ENCODE measurements at regions not wholly inside any gene's neighbourhood (a gene's known extent, or its start where the extent isn't known, plus 50 kb on each side); places are given as distances from the start of the nearest gene placed in this dataset.

- H3K36me3 ChIP-seq (ENCODE audit: insufficient read depth, low read length), result no peaks in the 10 kb centered on the region
- no peak overlapping the region for H3K4me3 ChIP-seq (ENCODE audit: low read length in 2 of 2)
- ChIA-PET CTCF (ENCODE audit: partially characterized antibody) (no interaction called here), POLR2A (ENCODE audit: partially characterized antibody) (no interaction called here)
- no peak for DNase-seq
- H3K9me3 ChIP-seq (ENCODE audit: control insufficient read depth in 1 of 2, low read length in 2 of 2), result no peaks in the 10 kb centered on the region
- Mint-ChIP-seq H3K9me3 (peaks cover 0 to 2% (median 0%) of the 10 kb centered on the region in 8 donors), H3K36me3 (no peaks in the 10 kb centered on the region), H3K4me3 (no peak overlapping the region), H3K4me1 (no peaks in the 10 kb centered on the region), H3K27ac (no peak overlapping the region), H3K27me3 (peaks cover 3 to 4% of the 10 kb centered on the region in 2 donors)
- no peak overlapping the region for H3K27ac ChIP-seq (ENCODE audit: low read depth, low read length)
- H3K27me3 ChIP-seq (ENCODE audit: insufficient read depth, low read length), result no peaks in the 10 kb centered on the region
- intact Hi-C loops (cut with micrococcal nuclease), result no loop called here
- no peaks in the 10 kb centered on the region for H3K4me1 ChIP-seq (ENCODE audit: insufficient read depth, low read length)
Measured at GRCh38 chr2:47666332-47666731, 95.5 kb upstream of the KCNK12 start.

- Mint-ChIP-seq H3K9me3 (peaks cover 0 to 2% (median 0%) of the 10 kb centered on the region in 8 donors), H3K27ac (no peak overlapping the region), H3K4me3 (no peak overlapping the region), H3K36me3 (no peaks in the 10 kb centered on the region), H3K27me3 (peaks cover 3 to 6% of the 10 kb centered on the region in 2 donors), H3K4me1 (no peaks in the 10 kb centered on the region)
- Histone ChIP-seq H3K27ac (ENCODE audit: low read depth, low read length) (no peak overlapping the region), H3K36me3 (ENCODE audit: insufficient read depth, low read length) (no peaks in the 10 kb centered on the region), H3K9me3 (ENCODE audit: control insufficient read depth in 1 of 2, low read length in 2 of 2) (no peaks in the 10 kb centered on the region), H3K27me3 (ENCODE audit: insufficient read depth, low read length) (no peaks in the 10 kb centered on the region), H3K4me1 (ENCODE audit: insufficient read depth, low read length) (no peaks in the 10 kb centered on the region), H3K4me3 (ENCODE audit: low read length in 2 of 2) (no peak overlapping the region)
- POLR2A ChIA-PET (ENCODE audit: partially characterized antibody), result no interaction called here
- CTCF ChIA-PET (ENCODE audit: partially characterized antibody), result no interaction called here
- intact Hi-C loops (cut with micrococcal nuclease), result no loop called here
- no peak for DNase-seq
Measured at GRCh38 chr2:47664817-47665216, 94.0 kb upstream of the KCNK12 start.

- Histone ChIP-seq H3K9me3 (ENCODE audit: control insufficient read depth in 1 of 2, low read length in 2 of 2) (no peaks in the 10 kb centered on the region), H3K4me1 (ENCODE audit: insufficient read depth, low read length) (no peaks in the 10 kb centered on the region), H3K4me3 (ENCODE audit: low read length in 2 of 2) (no peak overlapping the region), H3K27ac (ENCODE audit: low read depth, low read length) (no peak overlapping the region), H3K27me3 (ENCODE audit: insufficient read depth, low read length) (no peaks in the 10 kb centered on the region), H3K36me3 (ENCODE audit: insufficient read depth, low read length) (no peaks in the 10 kb centered on the region)
- POLR2A ChIA-PET (ENCODE audit: partially characterized antibody), result no interaction called here
- Mint-ChIP-seq H3K36me3 (no peaks in the 10 kb centered on the region), H3K4me3 (no peak overlapping the region), H3K27me3 (peaks cover 4 to 5% of the 10 kb centered on the region in 2 donors), H3K27ac (no peak overlapping the region), H3K9me3 (peaks cover 0 to 2% (median 0%) of the 10 kb centered on the region in 8 donors), H3K4me1 (no peaks in the 10 kb centered on the region)
- intact Hi-C loops (cut with micrococcal nuclease), result no loop called here
- CTCF ChIA-PET (ENCODE audit: partially characterized antibody), result no interaction called here
- no peak for DNase-seq
Measured at GRCh38 chr2:47662552-47662951, 91.8 kb upstream of the KCNK12 start.

GRCh38 chr2:47661310-47661709, 90.5 kb upstream of the KCNK12 start:
- peaks cover 2 to 5% of the 10 kb centered on the region in 2 donors for H3K27me3 Mint-ChIP-seq
- no peaks in the 10 kb centered on the region for H3K4me1 ChIP-seq (ENCODE audit: insufficient read depth, low read length)
- no peaks in the 10 kb centered on the region for H3K9me3 ChIP-seq (ENCODE audit: control insufficient read depth in 1 of 2, low read length in 2 of 2)
- H3K4me1 Mint-ChIP-seq, result no peaks in the 10 kb centered on the region
- peaks cover 0 to 2% (median 0%) of the 10 kb centered on the region in 8 donors for H3K9me3 Mint-ChIP-seq
- no peak overlapping the region for H3K27ac Mint-ChIP-seq
- no peak overlapping the region for H3K4me3 Mint-ChIP-seq
- H3K36me3 ChIP-seq (ENCODE audit: insufficient read depth, low read length), result no peaks in the 10 kb centered on the region
- H3K27ac ChIP-seq (ENCODE audit: low read depth, low read length), result no peak overlapping the region
- no peaks in the 10 kb centered on the region for H3K27me3 ChIP-seq (ENCODE audit: insufficient read depth, low read length)
- H3K36me3 Mint-ChIP-seq, result no peaks in the 10 kb centered on the region
- H3K4me3 ChIP-seq (ENCODE audit: low read length in 2 of 2), result no peak overlapping the region
- CTCF ChIA-PET (ENCODE audit: partially characterized antibody), result no interaction called here
- DNase-seq, result no peak
- POLR2A ChIA-PET (ENCODE audit: partially characterized antibody), result no interaction called here
- intact Hi-C loops (cut with micrococcal nuclease), result no loop called here

- ChIA-PET CTCF (ENCODE audit: partially characterized antibody) (no interaction called here), POLR2A (ENCODE audit: partially characterized antibody) (no interaction called here)
- no peaks in the 10 kb centered on the region for H3K36me3 ChIP-seq (ENCODE audit: insufficient read depth, low read length)
- no peak overlapping the region for H3K4me3 ChIP-seq (ENCODE audit: low read length in 2 of 2)
- peaks cover 0 to 2% (median 0%) of the 10 kb centered on the region in 8 donors for H3K9me3 Mint-ChIP-seq
- no peaks in the 10 kb centered on the region for H3K9me3 ChIP-seq (ENCODE audit: control insufficient read depth in 1 of 2, low read length in 2 of 2)
- no peak overlapping the region for H3K4me3 Mint-ChIP-seq
- peaks cover 1 to 5% of the 10 kb centered on the region in 2 donors for H3K27me3 Mint-ChIP-seq
- H3K4me1 ChIP-seq (ENCODE audit: insufficient read depth, low read length), result no peaks in the 10 kb centered on the region
- H3K27me3 ChIP-seq (ENCODE audit: insufficient read depth, low read length), result no peaks in the 10 kb centered on the region
- no peak for DNase-seq
- no peak overlapping the region for H3K27ac ChIP-seq (ENCODE audit: low read depth, low read length)
- intact Hi-C loops (cut with micrococcal nuclease), result no loop called here
- H3K27ac Mint-ChIP-seq, result no peak overlapping the region
- no peaks in the 10 kb centered on the region for H3K4me1 Mint-ChIP-seq
- H3K36me3 Mint-ChIP-seq, result no peaks in the 10 kb centered on the region
Measured at GRCh38 chr2:47660168-47660567, 89.4 kb upstream of the KCNK12 start.

- Mint-ChIP-seq H3K27me3 (peaks cover 1 to 4% of the 10 kb centered on the region in 2 donors), H3K4me1 (no peaks in the 10 kb centered on the region), H3K9me3 (peaks cover 0 to 2% (median 0%) of the 10 kb centered on the region in 8 donors), H3K36me3 (no peaks in the 10 kb centered on the region), H3K27ac (no peak overlapping the region), H3K4me3 (no peak overlapping the region)
- intact Hi-C loops (cut with micrococcal nuclease), result no loop called here
- POLR2A ChIA-PET (ENCODE audit: partially characterized antibody), result no interaction called here
- Histone ChIP-seq H3K4me3 (ENCODE audit: low read length in 2 of 2) (no peak overlapping the region), H3K27me3 (ENCODE audit: insufficient read depth, low read length) (no peaks in the 10 kb centered on the region), H3K27ac (ENCODE audit: low read depth, low read length) (no peak overlapping the region), H3K36me3 (ENCODE audit: insufficient read depth, low read length) (no peaks in the 10 kb centered on the region), H3K4me1 (ENCODE audit: insufficient read depth, low read length) (no peaks in the 10 kb centered on the region), H3K9me3 (ENCODE audit: control insufficient read depth in 1 of 2, low read length in 2 of 2) (no peaks in the 10 kb centered on the region)
- no peak for DNase-seq
- CTCF ChIA-PET (ENCODE audit: partially characterized antibody), result no interaction called here
Measured at GRCh38 chr2:47658646-47659320, 88.0 kb upstream of the KCNK12 start.

- H3K36me3 Mint-ChIP-seq, result no peaks in the 10 kb centered on the region
- H3K27me3 Mint-ChIP-seq, result peaks cover 1 to 3% of the 10 kb centered on the region in 2 donors
- DNase-seq, result no peak
- H3K9me3 Mint-ChIP-seq, result peaks cover 0 to 2% (median 0%) of the 10 kb centered on the region in 8 donors
- H3K9me3 ChIP-seq (ENCODE audit: control insufficient read depth in 1 of 2, low read length in 2 of 2), result no peaks in the 10 kb centered on the region
- H3K27ac Mint-ChIP-seq, result no peak overlapping the region
- H3K27ac ChIP-seq (ENCODE audit: low read depth, low read length), result no peak overlapping the region
- ChIA-PET POLR2A (ENCODE audit: partially characterized antibody) (no interaction called here), CTCF (ENCODE audit: partially characterized antibody) (interaction anchor here (0.6 kb wide), 1 partner anchor 44 kb away, joined by 3 read pairs; no protein-coding TSS in a partner anchor)
- no peaks in the 10 kb centered on the region for H3K27me3 ChIP-seq (ENCODE audit: insufficient read depth, low read length)
- no peaks in the 10 kb centered on the region for H3K36me3 ChIP-seq (ENCODE audit: insufficient read depth, low read length)
- intact Hi-C loops (cut with micrococcal nuclease), result no loop called here
- H3K4me3 Mint-ChIP-seq, result no peak overlapping the region
- H3K4me1 Mint-ChIP-seq, result no peaks in the 10 kb centered on the region
- H3K4me3 ChIP-seq (ENCODE audit: low read length in 2 of 2), result no peak overlapping the region
- H3K4me1 ChIP-seq (ENCODE audit: insufficient read depth, low read length), result no peaks in the 10 kb centered on the region
Measured at GRCh38 chr2:47657886-47658489, 87.2 kb upstream of the KCNK12 start.
